ENCODE measurements at regions not wholly inside any gene's neighbourhood (a gene's known extent, or its start where the extent isn't known, plus 50 kb on each side); places are given as distances from the start of the nearest gene placed in this dataset.

DNA sequence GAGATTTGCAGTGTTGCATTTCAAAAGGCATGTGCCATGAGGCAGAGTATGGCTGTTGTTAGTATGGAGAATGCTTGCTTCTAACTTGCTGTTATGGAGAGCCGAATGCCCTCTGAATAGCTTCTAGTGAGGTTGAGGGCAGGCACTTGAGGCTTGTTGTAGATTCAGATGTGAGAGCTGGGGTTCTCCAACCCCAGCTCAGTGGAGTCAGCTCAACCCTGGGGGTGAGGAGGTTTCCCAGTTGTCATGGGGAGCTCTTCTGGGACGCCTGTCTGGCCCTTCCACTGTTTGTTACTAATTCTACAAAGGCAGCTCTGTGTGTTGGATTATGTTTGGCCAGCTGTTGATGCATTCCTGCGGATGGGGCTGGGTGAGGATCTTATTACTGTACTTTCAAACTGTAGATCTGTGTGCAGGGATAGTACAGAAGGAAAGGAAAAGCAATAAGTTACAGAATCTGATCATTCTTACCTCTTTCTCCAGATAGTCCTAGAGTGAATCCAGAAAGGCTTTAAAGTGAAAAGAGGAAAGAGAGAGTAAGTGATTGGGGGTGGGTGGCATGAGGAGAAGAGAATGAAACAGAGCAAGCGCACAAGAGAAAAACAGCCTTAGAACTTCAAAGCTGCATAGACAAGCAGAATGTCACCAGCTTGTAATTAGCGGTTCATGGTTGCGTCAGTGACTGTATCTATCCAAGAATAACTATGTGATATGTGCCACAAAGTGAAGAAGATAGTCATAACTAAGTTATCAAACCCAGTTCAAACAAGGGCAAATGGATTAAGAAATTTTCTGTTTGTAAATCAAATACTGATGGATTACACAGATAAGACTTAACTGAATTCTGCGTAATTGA, 148.7 kb downstream of the PRL start:
- TF ChIP-seq, protein P1, sequence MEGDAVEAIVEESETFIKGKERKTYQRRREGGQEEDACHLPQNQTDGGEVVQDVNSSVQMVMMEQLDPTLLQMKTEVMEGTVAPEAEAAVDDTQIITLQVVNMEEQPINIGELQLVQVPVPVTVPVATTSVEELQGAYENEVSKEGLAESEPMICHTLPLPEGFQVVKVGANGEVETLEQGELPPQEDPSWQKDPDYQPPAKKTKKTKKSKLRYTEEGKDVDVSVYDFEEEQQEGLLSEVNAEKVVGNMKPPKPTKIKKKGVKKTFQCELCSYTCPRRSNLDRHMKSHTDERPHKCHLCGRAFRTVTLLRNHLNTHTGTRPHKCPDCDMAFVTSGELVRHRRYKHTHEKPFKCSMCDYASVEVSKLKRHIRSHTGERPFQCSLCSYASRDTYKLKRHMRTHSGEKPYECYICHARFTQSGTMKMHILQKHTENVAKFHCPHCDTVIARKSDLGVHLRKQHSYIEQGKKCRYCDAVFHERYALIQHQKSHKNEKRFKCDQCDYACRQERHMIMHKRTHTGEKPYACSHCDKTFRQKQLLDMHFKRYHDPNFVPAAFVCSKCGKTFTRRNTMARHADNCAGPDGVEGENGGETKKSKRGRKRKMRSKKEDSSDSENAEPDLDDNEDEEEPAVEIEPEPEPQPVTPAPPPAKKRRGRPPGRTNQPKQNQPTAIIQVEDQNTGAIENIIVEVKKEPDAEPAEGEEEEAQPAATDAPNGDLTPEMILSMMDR (IDR thresholded peaks at IDR 0.05; ENCODE audit: borderline replicate concordance, extremely low read depth, low read length, poor library complexity, severe bottlenecking) = no peak
- no peak for TF ChIP-seq EZH2 (IDR thresholded peaks at IDR 0.05; ENCODE audit: borderline replicate concordance, low read depth, low read length, severe bottlenecking)
